Stimulated activated CD4-positive, alpha-beta T cell treated with anti-CD3 and anti-CD28 coated beads, Interleukin-4, amount 100 ng/mL, for 4 hours (primary cell): ENCODE measurements at regions not wholly inside any gene's neighbourhood (a gene's known extent, or its start where the extent isn't known, plus 50 kb on each side); places are given as distances from the start of the nearest gene placed in this dataset.
"Not testable (repeated sequence)": the region's sequence is repeated elsewhere in the genome, so short reads cannot be mapped to it uniquely, and the experiment has no call there.

Experiments
- DNase-seq, 2 experiments: peaks; one replicate each; pipeline ENCODE4 v3.0.0-alpha.2; 2020

DNA sequence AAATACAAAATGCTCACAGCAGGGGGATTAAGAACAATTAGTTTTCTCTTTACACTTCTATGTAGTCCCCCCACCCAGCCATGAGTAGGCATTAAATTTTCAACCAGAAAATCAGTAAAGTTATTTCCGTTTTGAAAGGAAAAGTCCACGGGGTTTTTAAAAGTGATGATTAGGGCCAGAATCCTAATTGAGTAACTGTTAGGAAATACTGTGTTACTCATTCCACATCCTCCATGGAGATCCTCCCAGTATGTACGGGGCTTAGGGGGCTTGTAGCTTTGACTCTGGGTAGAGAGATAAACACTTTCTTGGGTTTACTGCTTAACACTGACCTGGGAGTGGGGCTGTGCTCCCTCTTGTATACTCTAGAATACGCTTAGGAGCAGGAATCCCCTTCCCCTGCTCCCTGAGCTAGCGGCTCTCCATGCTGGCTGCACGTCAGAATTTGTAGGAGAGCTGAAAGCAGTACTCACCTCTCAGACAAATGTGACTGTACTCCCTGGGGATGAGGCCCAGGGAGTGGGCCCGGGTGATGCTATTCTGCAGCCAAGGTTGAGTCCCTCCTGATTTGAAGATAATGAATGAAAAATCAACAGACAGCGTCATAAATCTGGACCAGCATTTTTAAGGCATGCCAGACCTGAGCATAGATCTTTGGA, 100.5 kb downstream of the SLC4A3 start:
- DNase-seq = no peak

DNA sequence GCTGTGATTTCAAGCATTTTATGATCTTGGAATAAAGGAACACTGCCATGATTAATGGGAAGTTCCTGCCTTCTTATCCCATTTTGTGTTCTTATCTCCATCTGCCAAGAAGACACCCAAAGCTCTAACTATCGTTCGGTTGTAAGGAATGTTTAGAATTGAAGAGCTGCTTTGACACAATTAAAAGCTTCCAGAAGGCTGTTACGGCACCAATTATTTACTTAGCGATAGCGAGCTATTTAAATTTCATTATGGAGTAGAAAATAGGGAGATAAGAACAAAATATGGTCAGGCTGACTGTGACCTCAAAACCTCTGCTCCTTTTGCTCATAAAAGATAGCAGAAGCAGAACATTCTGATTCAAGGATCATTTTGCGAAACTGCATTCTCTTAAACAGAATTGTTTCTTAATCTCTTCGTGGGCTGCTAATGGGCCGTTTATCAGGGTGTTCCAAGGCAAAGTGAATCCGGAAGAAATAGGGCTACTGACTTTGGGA, 101.6 kb downstream of the SLC4A3 start:
- DNase-seq = no peak

DNA sequence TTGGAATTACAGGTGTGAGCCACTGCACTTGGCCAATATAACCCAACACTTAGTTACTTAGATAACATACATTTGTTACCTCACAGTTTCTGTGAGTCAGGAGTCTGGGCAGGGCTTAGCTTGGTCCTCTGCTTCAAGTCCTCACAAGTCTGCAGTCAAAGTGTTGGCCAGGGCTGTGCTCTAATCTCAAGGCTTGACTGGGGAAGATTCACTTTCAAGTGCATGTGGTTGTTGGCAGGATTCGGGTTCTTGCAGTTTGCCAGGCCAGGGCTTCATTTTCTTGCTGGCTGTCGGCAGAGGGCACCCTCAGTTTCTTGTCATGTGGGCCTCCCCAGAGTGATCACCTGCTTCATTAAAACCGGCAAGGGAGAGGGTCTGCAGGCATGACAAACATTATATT, 103.7 kb downstream of the SLC4A3 start:
- no peak for DNase-seq

DNA sequence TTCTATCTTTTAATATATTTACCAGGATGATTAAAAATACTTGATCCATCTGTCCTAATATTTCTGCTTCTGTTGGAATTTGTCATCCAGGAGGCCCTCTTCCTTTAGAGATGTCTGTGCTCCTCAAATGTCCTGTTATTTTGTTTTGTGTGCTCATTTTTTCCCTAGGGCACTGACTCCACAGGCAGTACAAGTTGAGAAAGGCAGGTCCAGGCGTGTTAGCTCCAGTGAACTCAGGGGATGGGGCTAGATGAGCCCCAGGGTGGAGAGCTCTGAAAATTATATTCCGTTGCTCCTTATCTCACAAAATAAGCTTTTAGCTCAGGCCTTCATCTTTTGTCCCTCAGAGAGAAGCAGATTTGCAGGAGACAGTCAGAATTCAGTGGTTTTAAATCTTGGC, 105.7 kb downstream of the SLC4A3 start:
- DNase-seq = no peak

DNA sequence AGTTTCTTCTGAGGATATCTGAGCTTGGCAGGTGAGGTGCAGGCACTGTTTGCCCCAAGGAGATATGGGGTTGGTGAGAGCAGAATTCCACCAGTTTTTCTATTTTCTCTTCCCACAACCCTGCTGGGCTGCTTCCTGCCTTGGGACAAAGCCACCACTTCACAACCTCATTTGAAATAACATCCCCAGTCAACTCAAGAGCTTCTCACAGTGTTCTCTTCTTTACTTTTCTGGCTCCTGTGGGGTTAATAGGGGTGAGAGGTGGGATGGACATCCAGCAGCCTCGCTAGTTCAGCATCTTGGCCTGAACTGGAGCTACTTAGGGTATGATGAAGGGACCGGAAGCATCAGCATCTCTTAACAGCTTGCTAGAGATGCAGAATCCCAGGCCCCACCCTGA, 106.3 kb downstream of the SLC4A3 start:
- DNase-seq = no peak

DNA sequence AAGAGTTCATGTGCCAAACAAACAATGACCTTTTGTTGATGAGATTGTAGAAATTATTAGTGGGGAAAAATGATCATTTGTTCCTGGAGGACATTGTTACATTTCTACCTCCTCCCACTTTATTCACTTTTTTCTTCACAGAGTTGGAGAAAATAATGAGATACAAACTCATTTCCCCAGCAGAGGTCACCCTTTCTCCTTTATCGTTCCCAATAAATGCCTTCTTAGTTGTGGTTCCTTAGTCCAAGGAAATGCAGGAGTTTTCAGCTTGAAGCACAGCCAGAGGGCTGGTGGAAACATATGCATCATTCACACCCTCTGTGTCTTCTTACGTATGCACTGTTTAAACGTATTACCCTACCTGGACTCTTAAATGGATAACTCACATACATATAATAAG, 108.8 kb downstream of the SLC4A3 start:
- DNase-seq = no peak

DNA sequence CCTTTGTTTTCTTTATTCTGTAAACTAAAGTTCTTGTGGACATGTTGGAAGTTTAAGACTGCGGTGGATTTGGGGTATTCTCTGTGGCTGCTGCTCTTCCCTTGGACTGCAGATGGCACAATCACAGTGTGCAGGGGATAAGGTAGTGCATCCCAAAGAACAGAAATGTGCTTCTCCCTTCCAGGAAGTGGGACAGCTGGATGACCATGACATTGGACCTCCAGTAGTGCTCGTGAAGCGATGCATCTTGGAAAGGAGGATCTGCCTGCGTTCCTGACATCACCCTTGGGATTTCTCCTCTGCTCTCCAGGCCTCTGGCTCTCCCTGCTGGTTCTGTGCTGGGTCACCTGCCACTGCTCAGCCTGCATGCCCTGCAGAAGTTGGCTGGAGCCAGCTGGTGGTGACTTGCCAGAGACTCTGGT, 109.9 kb downstream of the SLC4A3 start:
- no peak for DNase-seq

DNA sequence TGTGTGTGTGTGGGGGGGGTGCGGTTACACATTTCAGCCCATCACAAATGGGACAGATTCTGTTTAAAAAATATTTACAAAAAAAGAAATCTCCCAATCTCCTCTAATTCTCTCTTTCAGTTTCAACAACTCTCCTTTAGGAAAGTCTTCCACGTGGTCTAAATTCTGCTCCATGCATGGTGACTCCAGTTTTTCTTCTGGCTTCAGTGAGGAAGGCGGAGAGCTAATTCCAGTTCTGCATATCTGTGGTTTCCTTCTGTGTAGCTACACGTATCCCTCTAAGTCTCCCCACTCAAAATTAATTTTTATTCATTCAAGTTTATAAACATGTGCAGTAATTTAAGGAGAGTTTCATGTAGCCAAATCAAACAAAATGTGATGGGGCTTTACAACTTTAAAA, 111.6 kb downstream of the SLC4A3 start:
- no peak for DNase-seq

DNA sequence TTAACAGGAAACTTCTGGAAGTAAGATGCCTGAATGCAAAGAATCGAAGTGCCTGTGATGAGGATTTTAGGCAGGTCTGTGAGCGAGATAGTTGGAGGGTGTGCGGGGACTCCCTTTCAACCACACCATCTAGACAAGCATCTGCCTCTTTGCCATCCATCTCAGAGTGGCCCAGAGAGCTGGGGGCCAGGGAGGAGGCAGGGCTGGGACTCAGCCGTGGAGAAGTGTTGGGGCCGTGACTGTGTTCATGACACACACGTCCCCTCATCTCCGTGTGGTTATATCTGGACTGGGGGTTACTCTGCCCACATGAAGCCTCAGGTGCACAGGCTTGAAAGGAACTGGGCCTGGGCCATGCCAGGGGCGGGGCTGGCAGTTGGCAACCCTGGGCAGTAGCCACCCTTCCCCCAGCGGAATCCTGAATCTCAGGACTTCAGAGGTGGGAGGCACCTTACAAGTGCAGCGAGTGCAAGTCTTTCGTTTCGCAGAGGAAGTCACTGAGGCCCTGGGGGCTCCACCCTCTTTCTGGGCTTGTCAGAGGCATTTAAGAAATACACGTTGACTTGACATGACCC, 112.5 kb downstream of the SLC4A3 start:
- no peak for DNase-seq

DNA sequence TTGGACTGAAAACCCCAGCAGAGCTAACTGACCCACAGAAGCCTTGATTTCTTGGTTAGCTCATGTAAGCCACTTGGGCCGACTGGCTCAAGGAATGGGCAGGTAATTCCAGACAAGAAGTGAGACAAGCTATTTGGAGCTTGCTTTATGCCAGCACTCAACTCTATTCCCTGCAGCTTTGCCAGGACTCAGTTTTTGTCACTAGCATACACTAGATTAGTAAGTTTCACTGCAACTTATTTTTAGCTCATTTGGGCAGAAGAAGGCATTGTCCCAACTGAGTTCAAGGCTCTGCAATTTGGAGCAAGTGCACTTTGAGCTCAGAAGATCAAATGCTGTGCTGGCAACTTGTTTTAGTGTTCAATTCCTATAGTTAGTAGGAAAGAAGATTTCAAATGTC, 116.1 kb downstream of the SLC4A3 start:
- DNase-seq = no peak

DNA sequence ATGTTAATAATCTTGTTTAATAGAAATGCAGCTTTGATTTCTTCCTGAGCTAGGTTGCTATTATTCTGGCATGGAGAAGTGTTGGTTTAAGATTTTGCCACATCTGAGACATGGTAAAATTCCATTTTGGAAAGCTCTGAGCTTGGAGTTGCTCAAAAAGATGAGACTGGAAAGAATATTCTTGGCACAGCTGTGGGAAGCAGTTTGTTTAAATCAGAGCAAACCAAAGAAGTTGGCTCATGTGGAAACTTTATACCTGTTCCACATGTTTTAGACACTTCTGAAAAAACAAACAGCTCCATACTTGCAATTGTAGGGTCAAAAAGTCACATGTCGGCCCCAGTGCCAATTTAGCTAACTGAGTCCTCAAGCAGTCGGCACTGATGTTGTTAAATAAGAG, 116.6 kb downstream of the SLC4A3 start:
- DNase-seq = no peak

DNA sequence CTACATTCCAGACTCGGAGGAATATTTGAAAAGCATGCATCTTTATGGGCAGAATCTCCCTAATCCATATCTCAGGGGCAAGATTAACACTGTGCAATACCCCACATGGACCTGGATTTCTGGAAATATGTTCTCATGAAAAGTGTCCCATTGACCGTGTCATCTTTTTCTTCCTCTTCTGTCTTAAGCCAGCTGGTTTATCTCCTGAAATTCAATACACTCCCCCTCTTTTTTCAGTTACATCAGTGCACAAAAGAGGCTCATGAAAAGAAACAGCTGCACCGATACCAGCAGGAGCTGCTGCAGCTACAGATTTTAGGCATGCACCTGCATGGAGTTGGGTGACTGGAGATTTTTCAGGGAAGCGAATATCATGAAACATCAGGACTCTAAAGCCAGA, 117.2 kb downstream of the SLC4A3 start:
- no peak for DNase-seq

DNA sequence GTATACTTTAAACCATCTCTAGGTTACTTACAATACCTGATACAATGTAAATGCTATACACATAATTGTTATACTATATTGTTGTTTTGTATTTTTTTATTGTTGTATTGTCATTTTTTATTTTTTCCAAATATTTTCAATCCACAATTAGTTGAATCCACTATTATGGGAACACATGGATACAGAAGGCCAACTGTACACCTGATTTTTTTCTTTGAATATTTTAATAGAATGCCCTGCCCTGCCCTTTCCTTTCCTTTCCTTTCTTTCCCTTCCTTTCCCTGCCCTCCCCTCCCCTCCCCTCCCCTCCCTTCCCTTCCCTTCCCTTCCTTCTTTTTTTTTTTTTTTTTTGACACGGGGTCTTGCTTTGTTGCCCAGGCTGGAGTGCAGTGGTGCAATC, 120.2 kb downstream of the SLC4A3 start:
- no peak for DNase-seq

DNA sequence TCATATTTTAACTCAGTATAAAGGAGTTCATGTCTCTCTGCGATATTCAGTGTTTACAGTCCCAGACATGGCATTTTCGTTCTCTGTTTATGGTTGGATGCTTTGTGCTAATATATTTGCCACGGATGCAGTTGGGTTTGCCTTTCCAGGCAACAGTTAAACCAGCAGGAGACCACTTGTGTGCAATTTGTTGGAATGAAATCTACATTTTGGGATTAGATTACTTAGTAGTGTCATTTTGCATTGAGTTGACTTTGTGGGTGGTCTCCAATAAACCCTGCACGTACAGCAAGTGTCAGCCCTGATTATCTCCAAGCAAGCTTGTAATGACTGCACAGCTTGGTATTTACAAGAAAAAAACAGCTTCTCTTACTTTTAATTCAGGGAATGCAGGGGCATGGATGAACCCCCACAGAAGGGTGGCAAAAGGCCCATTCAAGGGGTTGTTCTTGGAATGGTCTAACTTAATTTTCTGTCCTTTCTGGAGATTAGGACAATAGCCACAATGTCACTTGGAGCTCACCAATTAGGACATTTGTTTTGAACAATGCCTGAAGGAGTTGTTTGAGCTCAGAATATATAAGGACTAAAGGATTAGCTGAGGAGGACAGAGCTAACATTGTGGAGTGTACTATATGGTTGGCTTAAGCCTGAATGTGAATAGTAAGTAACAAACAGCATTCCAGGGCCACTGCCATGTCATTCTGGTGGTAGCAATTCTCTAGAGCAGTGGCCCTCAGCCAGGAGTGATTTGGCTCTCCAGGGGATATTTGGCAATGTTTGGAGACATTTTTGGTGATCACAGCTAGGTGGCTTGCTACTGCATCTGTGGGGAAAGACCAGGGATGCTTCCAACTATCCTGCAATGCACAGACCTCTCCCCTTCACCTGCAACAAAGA, 121.5 kb downstream of the SLC4A3 start:
- DNase-seq = no peak

DNA sequence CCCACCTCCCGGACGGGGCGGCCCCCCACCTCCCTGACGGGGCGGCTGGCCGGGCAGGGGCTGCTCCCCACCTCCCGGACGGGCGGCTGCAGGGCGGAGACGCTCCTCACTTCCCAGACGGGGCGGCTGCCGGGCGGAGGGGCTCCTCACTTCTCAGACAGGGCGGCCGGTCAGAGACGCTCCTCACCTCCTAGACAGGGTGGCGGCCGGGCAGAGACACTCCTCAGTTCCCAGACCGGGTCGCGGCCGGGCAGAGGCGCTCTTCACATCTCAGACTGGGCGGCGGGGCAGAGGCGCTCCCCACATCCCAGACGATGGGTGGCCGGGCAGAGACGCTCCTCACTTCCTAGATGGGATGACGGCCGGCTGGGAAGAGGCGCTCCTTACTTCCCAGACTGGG, 123.7 kb downstream of the SLC4A3 start:
- not testable (repeated sequence) for DNase-seq

DNA sequence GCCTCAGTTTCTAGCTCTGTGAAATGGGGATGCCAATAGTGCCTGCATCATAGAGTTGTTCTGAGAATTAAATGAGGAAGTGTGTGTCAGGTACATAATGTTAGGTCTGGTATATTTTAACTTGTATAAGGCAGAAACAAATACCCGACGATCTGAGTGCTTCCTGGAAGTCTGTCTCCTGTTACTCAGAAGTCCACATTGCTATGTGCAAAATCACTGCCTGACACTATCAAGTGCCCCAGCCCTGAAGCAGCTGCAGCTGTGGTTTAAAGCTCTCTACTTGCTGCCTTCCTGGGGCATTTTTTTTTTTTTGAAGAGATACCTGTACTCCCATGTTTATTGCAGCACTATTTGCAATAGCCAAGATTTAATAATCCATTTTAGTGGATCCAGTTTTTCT, 125.3 kb downstream of the SLC4A3 start:
- DNase-seq = no peak

DNA sequence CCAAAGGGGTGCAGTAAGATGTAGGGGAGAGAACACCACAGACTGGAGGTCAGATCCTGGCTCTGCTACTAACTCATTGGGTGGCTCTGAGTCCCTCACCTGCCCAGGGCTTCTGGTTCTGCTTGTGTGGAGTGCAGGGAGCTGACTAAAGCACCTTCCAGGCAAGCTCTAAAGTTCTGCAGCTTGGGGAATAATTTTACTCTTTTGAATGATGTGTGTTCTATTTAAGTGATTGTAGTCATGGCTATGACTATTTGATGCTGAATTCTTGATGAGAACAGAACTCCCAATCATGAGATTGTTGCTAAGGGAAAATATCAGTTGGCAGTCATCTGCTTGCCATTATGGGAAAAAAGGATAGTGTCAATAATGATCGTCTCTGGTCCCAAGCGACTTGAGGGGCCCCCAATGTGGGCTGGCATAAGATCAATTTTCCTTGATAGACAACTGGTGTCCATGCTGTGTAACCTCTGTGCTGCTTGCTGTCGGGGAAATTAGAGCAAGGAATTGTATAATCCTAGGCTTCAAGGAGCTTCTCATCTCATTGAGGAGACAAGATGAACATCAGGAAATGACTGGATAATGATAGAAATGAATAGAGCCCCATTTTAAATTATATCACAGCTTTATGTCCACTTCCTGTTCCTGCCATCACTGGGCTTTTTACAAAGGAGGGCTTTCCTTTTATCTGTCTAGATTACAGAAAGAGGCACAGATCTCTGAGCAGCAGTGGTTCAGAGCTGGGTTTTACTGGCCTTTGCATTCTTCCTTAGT, 131.7 kb downstream of the SLC4A3 start:
- DNase-seq = no peak

DNA sequence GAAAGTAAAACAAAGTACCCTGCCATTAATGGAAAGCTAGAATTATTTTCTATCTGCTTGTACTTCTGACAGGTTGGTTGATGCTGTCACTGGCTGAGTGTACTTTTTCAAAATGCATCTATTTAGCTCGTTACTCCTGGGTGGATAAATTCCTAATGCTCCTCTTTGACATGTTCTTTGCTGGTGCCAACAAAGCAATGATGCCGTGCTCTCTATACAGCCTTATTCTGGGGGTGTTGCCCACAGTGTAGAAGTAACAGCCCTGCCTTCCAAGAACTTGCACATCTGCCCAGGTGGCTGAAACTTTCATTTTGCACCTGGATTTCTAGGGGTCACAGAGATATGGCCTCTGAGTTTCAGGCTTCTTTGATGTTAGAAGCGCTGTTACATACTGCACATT, 132.4 kb downstream of the SLC4A3 start:
- DNase-seq = no peak

DNA sequence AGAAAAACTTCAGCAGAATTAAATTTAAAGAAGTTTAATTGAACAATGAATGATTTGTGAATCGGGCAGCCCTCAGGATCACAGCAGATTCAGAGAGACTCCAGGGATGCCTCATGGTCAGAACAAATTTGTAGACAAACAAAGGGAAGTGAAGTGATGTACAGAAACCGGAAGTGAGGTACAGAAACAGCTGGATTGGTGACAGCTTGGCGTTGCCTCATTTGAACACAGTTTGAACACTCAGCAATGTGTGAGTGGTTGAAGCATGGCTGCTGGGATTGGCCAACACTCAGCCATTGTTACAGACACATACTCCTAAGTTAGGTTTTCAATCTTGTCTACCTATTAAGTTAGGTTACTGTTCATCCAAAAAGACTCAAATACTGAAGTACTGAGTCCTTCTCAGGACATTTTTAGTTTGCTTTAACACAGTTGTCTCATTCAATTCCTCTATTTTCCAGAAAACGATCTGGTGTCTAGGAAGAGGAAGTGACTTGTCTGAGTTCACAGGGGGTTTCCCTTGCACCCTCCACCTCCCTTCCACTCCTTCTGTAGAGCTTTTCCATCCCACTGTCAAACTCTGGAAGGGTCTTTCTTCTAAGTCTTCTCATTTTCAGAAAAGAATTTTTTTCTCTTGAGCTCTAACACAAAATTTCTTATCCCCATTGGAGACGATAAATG, 137.9 kb downstream of the SLC4A3 start:
- DNase-seq = no peak

DNA sequence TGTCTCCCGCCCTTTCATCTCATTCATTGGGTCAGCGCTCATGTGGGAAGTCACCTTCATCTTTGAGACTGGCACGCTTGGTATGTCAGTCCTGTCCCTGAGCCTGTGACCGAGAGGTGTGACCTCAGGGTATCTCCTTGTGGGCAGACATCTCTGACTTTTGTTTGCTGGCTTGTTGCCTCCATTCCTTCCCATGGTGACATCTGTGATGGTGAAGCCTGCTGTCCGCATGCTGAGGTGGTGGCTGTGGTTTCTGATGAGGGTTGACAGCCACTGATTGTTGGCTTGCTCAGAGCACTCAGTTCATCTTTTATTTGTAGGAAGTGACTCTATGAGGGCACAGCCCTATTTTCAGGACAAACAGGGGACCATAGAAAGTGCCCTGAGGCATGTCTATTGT, 139.2 kb downstream of the SLC4A3 start:
- DNase-seq = no peak

DNA sequence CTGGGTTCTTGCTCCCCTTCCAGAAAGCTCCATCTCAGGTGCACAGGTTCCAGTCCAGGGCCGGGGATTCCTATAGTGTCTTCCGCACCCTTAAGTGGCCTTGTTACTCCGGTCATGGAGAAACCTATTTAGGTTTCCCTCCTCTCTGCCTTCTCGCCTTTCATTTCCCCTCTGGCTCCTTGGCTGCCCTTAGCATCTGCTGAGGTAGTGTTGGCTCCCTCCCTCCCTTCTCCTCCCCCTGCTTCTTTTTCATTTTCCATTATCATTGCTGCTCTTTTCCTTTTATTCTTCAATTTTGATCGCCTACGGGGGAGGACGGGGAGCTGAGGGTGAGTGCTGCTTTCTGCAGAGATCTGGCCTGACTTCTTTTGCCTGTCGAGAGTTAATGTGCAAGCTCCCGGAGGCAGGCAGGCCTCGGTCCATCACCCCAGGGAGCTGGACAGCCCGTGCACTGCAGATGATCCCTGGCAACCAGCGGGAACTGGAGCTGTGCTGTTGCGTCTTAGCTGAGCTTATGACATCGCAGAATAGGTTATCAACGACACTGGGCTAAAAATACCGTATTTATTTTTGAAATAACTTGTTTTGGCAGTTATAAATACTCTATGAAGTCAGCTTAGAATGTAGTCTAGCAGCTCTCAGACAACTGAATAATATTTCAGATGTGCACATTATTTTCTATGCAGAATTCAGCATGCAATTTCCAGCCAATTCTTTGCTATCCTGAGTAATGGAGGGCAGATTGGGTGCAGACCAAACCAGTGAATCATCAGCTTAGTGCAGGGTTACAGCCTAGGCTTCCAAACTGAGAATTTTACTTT, 141.9 kb downstream of the SLC4A3 start:
- DNase-seq = no peak
